LoVo (cell line): ENCODE measurements at regions not wholly inside any gene's neighbourhood (a gene's known extent, or its start where the extent isn't known, plus 50 kb on each side); places are given as distances from the start of the nearest gene placed in this dataset.

Source experiments
- DNase-seq: peaks from one replicate; pipeline ENCODE4 v3.0.0-alpha.2; 2016; ENCODE audit warnings: low spot score

DNA sequence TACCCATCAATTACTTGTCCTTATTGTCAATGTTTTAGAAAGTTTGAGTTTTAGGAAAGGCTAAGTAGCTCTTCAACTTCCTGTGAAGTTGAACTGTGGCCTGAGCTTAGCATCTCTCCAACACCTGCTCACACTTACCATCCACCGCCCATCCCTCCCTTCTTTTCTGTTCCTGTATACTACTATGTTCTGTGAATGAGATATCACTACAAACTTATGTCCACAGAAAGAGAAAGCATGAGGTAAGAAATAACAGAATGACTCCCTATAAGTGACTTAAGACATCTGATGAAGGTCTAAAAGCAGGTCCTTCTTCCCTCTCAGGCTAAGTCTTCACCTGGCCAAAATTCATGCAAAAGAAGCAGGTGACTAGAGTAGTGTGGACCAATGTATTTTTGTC is 246.3 kb upstream of the PREP start:
- DNase-seq, result no peak

DNA sequence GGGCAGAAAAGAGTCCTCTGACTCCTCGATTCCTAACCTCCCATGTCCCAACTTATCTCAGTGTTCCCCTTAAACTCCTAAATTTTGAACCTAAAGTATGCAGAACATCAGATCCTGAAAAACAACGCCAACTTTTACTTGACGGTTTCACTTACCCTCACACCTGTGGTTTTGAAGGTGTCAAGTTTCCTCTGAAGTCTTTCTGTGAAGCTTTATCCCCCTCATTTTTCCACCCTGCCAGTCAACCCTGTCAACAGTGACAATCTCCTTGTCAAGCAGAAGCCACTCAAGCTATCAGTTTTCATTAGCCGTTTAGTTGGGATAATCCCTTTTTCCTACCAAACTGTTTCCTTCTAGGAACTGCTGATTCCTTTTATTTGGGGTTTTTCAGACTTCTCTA is 245.4 kb upstream of the PREP start:
- no peak for DNase-seq

DNA sequence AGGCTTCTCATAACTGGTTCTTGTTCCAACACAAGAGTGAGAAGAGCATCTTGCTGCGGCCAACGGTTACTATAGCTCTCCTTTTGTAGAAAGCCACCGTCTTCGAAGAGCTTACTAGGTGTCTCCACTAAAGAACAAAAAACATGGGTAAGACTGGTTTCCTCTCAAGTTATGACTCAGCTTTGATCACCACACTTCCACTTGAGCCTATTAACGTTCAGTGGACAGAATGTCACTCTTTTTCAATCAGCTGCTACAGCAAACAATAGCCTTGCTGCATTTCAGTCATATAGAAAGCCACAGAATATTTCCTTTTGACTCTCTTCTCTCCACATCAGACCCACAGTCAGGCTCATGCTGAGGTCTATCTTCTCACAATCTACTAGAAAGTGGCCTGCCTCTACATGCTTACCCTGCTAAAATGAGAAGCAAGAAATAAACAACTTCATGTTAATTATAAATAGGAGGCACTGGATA is 243.5 kb upstream of the PREP start:
- DNase-seq, result no peak

DNA sequence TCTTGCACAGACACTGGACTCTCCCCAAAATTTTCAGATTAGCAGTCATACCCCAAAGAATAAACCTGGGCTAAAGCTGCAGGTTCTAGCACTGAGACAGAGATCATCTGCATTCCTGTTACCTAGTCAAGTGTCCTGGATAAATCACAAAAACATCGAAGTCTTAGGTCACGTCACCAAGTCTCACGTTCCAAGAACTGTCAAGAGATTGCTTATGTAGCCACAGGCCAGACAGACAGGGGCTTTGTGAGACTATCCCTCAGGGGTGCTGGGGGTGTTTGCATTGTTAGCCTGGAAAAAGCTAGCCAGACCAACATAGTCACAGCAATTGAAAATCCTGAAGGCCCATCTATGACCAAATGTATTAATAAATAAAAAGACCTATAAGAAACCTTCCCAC is 243.1 kb upstream of the PREP start:
- no peak for DNase-seq

DNA sequence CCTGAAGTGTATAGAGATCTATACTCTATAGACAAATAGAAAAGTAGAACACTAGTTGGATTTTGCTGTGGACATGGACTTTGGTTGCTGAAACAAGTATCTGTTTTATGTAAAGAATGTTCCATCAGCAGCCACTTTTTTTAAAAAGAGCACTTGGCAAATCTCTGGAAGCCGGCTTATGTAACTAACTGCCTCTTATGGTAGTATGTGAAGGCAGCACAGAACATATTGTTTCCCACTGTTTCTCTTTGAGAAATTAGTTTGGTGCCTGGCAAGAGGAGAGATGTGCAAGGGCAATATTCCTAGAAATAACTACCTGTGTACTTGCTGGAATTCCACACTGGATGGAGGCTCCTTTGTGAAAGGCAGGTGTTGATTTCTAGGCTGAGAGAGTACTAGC is 242.3 kb upstream of the PREP start:
- no peak for DNase-seq

DNA sequence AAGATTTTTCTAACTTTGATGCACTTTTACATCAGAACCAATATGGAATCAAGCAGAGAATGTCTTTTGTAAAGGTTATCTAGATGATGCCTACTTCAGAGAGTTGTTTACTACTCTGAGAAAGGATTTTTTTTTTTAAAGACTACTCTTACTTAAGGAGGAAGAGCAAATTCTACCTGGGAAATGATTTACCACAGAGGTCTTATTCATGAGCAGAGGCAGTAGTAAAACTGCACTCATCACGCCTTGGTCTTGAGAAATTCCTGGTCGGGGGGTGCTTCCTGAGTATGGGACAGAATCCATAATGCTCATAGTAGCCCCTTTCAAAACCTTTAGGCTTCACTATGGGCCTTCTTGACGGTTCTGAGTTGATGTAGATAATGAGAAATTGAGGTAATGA is 241.8 kb upstream of the PREP start:
- no peak for DNase-seq

DNA sequence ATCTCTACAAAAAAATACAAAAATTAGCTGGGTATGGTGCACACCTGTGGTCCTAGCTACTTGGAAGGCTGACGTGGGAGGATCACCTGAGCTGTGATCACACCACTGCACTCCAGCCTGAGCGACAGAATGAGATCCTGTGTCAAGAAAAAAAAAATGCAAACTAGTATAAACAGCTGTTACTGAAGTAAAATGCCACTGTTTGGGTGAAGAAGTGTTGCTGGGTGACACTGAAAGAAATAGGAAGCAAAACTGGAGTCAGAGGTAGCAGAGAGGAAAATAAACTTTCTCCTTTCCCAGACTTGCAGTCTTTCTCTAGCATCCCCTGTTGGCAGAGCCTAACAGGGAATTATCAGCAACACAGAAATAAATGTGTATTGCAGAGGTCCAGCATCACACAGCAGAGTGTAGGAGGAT is 241.2 kb upstream of the PREP start:
- DNase-seq, result no peak

DNA sequence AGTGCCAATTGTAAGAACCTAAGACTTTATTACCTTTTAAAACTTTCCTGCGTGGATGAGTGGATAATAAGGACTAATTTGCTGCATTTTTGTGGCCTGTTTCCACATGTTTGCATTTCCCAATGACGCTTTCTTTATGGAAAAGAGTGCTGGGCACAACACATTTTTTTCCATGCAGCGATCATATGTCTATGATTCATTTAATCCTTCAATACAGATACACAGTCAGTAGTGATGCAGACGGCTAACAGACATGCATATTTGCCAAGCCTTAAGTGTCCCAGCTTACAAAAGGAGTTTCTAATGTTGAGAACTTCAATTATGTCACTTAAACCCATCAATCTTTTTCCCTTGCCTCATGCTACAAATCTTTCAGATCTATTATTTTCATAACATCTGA is 239.8 kb upstream of the PREP start:
- DNase-seq, result no peak

DNA sequence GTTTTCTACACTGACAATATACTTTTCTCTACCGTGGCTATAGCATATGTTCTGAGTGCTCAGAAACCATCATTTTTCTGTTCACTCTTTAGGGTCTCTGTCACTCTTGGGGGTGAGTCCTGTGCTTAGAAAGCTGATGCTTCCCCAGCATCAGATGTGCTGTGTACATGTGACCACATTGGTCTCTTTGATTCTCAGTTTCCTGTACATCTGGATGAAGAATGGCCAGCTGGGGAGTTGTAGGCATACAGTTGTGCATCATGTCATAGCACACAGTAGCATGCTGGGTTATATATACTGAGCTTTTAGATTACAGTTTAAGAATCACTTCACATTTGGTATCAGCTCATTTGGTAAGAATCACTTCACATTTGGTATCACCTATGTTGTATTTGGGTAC is 238.6 kb upstream of the PREP start:
- DNase-seq, result no peak

DNA sequence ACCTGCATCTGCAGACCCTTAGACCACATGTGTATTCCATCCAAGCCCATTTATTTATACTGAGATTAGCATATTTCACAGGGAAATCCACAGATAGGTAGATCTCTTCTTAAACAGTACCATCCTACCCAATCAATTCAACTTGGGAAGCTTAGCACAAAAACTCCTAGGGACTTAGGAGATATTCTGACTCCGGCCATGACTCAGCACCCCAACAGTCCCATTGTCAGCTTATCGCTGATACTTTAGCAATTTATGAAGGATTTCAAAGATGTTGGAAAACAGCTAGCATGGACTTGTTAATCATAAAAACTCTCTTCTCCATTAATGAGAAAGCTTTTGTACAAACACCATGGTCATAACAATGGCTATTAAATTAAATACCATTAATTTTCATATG is 236.2 kb upstream of the PREP start:
- no peak for DNase-seq

DNA sequence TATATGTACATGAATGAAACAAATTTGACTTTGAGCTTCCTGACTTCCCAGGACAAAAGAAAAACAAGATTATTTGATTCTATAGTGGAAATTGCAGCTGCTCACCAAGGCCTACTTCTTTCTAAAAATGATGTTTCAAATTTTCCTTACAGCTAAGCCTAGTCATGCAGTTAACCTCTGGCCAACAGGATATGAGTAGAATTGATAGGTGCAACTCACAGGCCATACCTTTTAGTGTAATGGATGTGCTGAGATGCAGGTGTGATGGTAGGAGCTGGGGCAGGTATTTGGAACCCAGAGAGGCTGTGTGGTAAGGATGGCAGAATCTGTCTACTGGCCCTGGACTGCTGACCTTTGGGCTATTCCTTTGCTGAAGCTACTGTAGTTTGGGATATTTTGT is 230.9 kb upstream of the PREP start:
- no peak for DNase-seq

DNA sequence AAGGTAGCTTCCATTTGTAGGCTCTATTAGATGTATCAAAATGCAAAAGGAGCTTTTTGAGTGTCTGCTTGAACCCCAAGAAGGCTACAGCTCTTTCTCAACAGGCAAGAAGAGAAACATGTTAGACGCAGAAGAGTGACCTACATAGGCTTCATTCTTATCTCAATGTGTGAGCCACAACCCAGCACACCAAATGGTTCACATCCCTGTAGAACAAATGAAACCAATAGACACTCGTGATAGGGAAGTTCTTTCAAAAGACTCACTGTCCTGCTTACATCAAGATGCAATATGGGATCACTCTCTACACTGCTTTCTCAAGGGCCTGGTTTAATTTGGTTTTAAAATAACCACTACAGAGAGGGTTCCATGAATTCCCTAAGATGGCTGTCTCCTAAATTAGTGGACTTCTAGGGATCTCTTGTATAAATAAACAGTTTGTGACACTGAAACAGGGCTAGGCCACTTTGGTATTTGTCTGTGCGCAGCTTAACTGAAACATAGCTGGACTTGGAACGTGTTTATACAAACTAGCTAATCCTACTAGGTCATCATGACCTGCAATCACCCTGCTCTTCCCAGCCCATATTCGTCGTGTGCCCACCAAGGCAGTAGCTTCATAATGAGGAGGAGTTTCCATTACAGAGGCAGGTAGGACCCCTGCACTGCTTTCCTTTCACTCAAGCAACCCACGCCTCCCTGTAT is 225.4 kb upstream of the PREP start:
- DNase-seq, result no peak

DNA sequence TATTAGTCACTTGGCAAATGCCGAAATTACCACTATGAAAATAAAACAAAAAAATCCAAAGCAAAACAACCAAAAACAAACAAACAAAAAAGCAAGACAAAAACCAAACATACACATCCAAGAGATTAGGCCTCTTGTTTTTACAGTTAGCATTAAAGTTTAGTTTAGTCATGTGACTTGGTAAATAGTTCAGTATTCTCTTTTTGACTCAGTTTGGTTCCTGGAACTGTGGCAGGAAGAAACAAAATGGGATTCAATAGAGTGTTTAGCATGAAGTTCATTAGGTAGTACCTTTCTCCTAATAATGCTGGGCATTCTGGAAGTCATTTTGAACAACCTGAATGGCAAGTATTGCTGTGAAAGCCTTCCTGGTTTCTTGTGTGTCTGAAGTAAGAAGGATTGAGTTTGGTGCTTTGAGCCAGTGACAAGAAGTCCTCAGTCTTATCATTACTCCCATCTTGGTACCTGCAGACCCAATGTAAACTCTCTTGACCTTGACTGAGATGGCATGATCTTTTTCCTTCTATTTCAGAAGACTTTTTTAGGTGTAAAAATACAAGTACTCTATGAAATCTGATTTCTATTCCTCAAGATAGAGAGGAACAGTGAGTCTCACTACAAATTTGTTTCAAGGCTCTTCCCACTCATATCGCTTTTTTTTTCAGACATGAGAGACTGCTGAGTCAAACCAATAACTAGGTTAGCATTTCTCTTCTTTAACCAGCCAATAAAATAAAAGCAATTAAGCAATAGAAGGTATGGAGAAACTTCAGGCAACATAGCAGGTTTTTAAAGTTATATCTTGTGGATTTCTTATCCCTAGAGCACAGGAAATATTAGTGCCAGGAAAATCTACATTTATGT is 223.6 kb upstream of the PREP start:
- no peak for DNase-seq

DNA sequence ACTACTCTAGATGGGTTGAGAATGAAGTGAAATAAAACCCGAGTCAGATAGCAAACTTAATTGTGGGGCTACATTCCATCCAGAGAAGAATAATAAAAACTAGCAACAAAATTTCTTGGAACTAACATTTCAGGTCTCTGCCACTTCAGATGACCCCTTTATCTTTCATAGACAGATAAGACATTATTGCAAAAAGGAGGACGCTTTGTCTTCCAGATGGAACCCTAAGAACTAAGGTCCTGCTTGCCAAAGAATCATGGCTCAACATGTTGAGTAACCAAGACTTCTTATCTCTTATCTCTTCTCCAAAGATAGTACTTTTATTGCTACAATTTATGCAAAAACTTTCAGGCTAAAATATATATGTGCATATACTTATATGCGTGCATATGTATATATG is 221.1 kb upstream of the PREP start:
- DNase-seq, result no peak

DNA sequence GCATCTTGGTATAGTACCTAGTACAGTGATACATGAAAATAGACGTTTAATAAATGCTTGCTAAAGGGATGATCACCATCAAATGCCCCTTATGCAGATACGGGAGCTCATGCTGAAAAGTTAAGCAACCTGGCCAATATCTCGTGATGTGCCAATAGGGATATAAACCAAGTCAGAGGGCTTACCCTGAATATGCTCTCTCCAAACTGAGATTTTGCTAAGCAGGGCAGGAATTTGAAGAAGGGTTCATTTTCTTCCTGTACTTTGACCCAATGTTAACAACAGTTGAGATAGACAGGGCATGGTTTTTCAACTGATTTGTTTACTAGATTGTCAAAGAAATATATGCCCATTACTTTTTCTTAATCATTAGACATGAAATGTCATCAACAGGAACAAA is 219.3 kb upstream of the PREP start:
- DNase-seq, result no peak

DNA sequence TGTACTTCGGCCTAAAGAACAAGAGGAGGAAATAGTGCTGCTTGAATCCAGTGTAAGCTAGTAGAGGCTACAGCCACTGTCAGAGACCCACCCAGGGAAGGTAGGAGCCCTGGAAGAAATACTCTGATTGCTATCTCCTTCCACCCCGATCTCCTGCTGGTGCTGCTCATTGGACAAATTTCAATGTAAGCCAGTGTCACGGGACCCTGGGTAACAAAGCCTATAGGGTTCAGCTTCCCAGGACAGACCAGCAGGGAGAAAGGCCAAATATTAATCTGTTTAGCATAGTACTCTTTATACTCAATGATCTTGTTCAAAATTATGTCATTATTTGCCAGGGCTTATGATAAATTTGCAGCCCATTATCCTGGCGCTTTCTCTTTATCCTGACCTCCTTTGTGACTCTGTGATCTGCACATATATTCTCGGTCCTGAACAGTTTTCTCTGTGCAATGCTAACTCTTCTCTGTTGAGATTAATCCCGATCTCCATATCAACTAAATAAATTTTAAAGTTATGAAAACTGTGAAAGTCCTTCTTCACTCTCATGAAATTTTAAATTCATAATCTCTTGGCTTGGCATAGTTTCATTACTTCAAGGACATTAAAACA is 218.8 kb upstream of the PREP start:
- DNase-seq, result no peak

DNA sequence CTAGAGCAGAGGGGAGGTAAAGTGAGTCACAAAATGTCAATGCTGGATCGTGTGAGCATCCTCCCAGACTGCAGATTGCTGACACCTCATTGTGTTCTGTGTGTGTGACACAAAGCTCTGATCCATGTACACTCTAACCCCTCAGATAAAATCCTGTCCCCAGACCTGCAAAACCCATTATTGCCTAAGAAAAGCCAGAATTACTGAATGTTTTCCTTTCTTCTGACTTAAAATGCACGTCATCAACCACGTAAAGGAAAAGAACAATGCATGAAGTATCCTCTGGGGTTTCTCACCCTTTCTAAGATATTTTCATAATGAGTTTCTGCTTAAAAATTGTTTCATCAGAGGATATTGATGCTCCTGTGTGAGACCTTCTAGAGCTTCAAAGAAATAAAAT is 218.0 kb upstream of the PREP start:
- DNase-seq, result no peak

DNA sequence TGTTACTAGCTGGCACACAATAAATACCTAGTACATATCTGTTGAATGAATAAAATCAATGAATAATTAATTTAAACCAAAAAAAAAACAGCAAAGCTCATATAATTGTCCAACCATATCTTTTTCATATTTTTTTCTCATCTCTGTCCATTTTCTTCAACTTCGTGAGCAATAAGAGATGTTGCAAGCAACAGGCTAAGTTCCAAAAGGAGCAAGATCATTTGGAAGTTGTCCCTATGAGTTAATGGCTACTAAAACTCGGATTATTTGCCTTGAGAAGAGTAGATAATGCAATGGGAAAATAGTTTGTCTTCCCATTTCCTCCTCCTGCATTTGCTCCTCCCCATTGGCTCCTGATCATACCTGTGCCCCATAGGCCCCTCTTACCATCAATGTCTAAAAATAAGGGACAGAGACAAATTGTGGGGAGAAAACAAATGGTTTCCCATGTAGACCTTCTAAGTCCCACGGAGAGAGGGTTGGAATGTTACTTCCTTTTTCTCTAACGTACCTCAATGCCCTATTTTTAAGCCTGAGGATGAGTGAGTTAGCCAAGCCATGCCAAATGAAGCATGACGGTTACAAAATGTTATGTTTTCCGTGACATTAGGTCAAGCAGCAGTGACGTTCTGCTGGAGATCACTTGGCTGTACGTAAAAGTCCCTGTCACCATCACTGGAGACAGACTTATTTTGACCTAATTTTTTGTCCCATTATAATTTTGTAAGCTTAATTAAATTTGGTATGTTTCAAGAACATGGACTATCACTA is 217.3 kb upstream of the PREP start:
- no peak for DNase-seq

DNA sequence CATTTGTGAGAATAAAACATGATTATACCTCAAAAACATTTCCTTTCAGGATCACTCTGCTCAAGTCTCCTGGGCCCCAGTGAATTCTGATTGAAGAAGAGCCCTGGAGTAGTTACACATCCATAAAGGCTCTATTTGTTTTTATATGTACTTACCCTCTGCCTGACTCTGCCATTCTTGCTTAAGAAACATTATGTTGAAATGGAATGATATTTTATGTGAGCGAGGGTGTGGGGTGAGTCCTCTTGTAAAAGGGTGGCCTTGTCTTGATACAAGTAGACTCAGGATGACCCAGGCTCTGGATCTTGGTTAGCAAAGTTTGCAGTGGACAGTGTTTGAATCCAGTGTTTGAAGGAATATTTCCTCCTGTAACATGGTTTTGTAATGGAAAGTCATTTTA is 215.4 kb upstream of the PREP start:
- no peak for DNase-seq

DNA sequence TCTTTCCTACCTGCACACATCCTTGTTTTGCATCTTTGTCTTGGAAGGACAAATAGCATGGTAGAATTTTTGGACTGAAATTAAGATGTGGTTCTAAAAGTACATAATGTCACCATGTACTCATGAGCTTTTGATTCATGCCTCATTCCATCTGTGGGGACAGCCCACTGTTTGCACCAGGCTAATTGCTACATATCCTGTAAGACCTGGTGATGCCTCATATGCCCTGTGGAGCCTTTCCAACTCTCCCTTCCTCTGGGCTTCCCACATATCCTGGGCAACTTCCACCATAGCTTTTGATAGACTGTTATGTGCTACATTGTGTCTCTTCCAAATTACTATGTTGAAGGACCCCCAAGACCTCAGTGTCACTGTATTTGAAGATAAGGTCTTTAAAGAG is 213.6 kb upstream of the PREP start:
- no peak for DNase-seq

DNA sequence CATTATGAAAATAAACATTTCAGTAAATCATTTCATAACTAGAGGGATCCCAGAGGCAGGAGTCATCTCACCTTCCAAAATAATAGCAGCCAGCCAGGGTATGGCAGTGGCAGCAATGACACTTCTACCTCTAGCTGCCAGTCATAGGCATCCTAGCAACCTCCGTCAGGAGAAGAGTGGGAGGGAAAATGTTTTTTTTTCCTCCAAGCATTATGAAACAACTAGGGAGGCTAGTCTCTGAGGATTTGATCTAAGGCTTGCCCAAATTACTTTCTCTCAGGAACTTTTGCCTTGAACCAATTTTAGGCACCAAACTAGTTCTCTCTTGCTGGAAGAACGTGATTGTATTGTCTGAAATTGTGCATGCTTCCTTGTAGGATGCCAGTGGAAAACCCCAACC is 208.7 kb upstream of the PREP start:
- no peak for DNase-seq

DNA sequence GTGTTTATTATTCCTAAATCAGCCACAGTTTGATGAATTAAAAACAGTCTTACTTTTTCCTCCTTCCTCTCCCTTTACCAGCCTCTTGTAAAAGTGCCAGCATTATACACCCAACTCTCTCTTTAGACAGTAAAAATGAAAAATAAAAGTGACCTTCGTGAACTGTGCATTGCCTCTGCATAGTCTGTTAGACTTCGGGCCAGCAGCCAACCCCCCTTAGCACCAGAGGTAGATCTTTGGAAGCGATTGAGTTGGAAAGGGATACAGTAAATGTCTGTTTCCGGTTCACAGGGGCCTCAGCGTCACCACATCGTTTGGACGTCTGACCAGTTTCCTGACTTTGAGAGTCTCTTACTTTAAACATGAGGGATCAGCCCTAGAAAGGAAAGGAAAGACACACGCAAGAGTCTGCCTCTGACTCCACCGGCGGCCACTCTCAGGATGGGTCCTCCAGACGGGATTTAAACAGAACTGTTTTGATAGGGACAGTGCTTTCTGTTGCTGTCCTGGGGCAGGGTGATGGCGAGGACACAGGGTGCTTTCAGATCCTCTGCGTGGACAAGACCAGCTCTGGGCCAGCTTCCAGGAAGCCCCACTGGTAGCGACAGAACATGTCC is 206.6 kb upstream of the PREP start:
- peak; percentile 71 for DNase-seq
